ENCODE measurements at regions not wholly inside any gene's neighbourhood (a gene's known extent, or its start where the extent isn't known, plus 50 kb on each side); places are given as distances from the start of the nearest gene placed in this dataset.

DNA sequence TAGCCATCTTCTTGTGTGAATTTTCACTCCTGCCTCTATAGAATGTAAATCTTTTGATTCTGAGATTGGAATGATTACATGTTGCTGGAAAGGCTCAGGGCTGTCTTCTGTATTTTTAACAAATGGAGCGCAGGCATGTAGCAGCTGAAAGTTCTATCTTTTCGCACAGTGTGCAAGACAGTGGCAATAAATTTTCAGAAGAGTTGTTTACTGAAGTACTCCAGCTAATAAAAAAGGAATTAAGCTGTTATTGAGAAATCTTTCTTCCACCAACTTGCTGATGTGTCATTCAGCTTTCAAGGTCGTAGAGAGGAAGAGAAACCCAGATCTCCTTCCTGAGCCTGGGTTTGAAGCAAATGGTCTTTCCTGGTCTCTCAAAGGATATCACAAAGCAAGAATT is 122.0 kb upstream of the PUDP start:
- FAIRE-seq: no peak

DNA sequence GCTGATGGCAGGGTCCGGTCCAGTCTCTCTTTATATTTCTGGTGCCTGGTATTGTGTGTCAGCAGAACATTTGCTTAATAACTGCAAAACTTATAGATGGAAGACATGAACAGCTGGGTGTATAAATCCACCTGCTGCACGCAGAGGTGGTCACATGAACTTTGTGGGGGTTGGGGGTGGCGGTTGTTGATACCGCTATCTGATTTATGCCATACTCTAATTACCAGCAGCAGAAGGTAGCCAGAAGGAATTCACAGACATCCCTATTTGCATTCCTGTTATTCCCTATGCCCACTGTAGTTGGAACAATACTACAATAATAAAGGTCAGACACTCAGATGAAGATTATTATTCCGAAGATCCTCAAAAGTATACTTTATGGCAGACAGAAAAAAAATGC is 121.6 kb upstream of the PUDP start:
- no peak for FAIRE-seq

DNA sequence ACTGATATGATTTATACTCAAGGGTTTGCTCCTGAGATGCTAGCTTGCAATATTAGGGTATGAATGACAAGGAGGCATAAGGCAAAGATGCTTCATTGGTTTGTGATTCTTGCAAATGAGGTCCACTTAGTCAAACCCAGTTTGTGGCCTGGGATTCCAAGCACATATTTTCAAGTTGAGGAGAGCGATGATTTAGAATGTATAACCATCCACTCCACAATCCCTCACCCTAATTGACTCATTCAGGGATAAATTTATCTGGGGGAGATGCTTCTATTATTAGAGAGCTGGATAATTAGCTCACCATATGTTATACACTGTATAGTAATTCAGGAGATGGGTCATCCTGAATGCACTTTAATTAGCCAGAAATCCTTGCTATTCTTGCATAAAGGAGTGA is 118.3 kb upstream of the PUDP start:
- FAIRE-seq: no peak

DNA sequence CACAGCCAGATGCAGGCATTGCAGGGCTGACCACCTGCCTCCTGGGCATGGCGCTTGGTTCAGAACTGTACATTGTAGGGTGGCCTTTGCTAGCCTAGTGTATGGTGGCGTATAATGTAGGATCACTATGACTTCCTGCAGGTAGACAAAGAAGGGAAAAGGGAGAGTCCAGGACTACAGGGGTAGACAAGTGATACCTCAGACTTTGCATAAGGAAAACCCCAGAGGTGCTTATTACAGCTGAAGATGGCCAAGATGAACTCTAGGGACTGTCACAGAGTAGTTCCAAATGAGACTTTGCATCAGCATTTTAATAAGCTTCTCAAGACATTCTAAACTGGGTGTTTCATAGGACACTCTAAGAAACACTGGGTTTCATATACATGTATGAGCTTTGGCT is 116.4 kb upstream of the PUDP start:
- no peak for FAIRE-seq

DNA sequence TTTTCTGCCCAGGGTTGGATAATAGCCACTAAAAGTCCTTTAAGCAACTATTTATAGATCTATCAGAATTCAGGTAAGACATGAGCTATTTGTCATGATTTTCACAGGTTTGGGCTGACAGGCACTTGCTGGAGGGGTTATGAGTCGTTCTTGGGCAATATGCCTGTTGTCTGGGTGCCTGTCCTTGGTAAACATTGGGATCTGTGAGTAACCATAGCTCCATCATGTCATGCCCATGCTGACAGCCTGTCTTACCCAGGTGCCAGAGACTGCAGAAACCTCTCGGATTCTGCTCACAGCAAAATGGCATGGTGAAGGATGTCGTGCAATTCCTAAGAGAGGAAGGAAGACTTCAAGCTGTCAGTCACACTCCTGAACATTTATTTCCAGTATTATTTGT is 116.0 kb upstream of the PUDP start:
- FAIRE-seq: no peak

DNA sequence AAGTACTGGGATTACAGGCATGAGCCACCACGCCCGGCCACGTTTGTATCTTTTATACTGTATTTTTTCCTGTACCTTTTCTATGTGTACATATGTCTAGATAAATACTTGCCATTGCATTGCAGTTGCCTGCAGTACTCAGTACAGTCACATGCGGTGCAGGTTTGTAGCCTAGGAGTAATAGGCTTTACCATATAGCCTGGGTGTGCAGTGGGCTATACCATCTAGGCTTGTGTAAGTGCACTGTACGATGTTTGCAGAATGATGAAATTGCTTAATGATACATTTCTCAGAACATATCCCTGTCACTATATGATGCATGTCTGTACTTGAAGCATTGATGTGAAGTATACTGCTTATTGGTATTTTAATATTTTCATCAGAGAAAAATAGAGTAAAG is 115.4 kb upstream of the PUDP start:
- no peak for FAIRE-seq

DNA sequence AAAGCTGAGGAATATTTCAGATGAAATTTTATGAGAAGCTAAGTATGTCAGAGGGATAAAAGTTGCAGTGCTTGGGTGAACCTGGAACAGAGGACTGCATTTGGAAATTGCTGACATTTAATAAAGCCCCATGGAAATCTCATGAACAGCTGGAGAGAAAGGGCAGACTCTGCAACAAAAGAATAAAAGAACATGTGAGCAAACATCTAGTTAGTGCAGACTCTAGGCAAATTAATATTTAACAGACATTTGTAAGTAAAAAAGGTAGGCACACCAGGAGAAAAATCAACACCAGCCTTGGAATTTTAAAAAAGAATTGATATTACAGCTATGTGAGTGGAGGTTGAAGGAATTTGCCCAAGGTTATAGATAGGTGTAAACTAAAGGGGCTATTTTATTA is 114.6 kb upstream of the PUDP start:
- no peak for FAIRE-seq

DNA sequence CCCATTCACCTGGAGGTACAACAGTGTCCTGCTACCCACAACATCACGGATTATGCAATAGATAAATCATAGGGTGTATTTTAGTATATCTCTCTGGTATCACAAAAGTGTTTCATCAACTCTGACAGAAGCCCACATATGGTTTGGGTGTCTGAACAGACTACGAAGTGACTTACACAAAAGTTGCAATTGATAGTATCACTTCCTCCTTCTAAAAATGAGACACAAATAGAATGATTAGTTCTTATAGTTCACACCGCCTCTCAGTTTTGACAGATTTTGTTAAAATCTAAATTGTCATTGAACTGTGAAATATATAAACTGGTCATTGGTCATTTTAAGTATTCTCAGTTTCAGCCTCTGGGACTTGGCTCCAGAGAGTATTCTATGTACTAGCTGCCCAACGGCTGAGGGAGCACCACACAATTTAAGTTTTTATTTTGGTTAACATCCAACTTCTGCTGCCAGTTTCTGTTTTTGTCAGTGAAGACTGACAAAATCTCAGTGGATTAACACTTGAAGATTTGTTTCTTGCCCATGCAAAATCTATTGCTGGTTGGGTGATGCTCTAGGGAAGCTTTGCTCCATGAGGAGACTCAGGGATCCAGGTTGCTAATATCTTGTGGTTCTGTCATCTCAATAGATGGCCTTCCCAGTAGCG is 113.8 kb upstream of the PUDP start:
- no peak for FAIRE-seq

DNA sequence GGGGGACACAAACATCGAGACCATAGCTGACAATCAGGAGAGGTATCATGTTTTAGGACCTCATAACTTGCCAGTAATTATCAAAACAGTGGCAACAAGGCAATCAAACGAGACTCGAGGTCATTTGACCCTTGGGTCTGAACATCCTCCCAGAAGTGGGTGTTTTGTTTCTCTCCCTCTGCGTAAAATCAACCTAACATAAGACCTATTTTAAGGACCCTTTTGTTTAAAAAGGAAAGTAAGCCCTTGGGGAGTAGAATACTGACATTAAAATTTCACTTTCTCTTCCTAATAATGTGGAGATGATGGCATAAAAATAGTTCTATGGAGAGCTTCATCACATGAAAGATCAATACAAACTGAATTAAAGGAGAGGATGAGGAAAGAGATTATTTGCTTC is 106.2 kb upstream of the PUDP start:
- FAIRE-seq: no peak

DNA sequence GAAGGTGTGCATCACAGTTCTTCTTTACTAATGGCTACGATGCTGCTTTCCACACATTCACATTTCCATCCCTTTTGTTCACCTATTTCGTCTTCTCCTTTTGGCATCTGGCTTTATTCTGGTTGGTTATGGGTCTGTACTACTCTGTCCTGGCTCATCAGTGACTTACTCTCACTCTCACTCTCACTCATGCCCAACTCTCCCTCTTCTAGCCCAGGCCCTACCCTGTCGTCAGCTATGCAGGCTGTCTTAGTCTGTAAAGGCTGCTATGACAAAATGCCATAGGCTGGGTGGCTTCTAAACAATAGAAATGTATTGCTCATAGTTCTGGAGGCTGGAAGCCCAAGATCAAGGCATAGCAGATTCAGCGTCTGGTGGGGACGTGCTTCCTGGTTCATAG is 105.6 kb upstream of the PUDP start:
- FAIRE-seq: no peak

DNA sequence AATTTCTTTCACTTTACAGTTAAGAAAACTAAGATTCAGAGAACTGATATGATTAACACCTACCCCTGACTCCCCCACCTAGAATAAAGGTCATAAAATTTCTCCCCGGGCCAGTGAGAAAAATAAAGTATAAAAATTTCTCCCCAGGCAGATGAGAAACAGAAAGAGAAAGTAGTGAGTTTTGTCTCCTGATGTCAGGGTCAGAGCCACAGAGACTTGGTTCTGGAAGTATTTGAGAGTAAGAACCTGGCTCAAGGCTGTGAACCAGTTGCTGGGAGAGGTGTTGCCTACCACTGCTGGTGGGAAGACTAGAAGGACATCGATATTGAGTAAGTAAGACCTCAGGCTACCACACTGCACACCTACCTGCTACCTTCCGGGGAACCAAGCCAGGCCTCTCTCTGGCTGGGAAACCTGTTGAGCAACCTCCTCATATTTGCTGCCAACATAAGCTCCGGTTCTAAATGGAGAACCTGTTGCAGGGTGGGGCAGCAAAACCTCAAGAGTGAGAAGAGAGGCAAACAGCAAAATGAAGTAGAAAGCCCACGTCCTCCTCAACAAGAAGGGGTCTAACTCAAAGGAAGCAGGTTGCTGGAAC is 104.2 kb upstream of the PUDP start:
- FAIRE-seq: no peak

DNA sequence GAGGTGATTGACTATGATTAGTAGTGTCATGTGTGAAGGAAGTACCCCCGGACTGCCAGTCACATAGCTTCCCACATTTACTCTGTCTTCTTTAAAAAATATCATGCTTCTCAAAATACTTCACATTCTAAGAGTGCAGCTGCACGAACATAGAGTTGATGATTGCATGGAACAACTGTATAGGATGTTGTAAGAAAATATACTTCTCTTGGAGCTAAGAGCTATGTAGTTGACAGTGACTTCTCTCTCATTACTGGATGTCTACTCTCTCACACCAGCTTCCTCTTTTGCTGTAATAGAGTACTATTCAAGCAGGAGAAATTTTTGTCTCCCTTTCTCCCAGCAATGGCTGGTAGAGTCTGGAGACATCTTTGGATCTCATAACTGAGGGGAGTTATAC is 99.4 kb upstream of the PUDP start:
- no peak for FAIRE-seq

DNA sequence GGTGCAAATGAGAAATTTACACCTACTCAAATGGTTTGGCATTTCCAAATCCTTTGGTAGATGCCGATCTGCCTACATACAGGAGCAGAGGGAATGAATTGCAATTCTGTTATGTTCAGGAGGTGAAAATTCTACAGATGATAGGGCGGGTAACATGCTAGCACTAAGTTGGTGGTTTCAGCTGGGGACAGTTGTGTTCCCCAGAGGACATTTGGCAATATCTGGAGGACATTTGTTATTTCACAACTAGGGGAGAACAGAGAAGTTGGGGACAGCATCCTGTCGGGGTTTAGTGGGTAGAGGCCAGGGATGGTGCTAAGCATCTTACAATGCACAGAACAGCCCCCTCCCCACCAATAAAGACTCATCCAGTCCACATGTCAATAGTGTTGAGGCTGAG is 96.5 kb upstream of the PUDP start:
- no peak for FAIRE-seq

DNA sequence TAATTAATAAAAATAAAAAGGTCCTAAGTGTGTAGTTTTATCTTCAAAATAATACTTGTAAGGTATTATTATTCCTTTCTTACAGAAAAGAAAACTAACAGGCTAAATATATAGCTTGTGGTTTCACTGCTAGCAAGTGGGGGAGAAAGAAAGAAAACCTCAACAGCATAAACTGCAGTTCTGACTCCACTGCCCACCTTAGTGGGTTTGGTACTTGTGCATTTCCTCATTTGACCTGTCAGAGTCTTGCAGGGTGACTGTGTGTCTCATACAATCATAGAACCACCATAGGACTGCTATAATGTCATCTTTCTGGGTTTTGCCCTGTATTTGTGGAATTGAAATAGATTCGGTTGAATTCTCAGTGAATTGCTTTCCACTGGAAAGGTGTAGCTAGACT is 94.7 kb upstream of the PUDP start:
- FAIRE-seq: no peak

DNA sequence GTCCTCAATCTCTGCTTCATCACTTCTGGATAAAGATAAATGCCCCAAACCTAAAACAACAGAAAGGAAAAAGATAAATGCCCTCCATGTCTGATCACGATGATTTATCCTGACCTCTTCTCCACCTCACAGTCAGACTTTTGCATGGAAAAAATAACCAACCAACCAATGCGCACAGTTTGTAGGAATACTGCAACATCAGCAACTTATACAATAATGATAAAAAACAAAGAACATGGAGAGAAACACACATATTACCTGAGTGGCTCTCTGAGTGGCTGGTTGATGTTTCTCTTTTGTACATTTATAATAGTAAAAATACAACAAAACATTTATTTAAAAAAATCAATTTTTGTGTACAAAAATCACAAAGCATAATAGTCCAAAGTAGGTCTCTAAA is 93.0 kb upstream of the PUDP start:
- no peak for FAIRE-seq

DNA sequence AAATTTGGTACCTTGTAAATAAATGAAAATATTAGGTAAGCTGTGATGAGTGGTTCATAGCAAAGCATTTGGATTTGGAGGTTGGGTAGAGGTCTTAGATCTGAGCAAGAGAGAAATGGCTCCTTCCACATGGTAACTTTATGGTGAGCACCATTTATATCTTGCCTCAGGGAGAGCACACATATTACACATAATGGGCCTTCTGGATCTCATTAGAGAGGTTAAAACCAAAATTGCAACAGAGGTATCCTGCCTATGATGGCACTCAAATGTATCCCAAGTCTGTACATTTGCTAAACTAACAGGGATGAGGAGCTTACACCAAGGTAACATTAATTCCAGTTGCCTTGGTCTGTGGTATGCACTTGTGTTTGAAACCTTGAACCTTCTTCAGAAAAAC is 87.1 kb upstream of the PUDP start:
- no peak for FAIRE-seq

DNA sequence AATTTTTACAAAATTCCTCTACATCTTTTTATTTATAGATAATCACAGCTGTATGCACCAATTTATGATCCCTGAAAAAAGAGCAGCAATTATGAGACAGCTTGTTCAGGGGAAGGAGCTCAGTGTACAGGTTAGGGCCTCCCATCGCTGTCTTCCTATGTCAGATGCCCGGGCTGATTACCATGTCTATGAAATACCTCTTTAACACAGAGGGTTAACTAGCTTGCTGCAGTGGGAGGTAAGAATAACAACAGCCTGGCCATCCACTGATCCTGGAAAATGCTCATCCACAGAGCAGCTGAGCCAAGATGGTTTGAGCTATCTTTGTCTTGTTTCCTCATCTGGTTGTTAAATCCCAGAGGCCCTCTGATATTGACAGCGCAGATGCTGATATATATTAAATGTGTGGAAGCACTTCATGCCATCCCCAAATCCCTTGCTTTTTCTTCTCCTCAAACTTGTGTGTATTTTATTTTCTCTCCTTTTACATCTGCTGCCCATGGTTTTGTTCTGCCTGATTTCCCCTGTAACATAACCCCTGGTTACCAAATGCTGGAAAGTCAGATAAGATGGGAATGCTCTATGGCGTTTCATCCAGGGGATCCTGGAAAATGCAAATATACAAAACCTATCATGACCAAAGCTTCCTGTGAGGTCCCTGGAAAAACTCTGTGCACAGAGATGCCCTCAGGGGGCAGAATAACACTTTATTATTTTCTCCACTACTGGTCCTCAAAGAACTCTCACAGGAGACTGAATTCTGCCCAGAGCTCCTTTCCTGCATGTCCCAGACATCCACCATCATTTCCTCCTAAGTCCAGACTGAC is 85.8 kb upstream of the PUDP start:
- FAIRE-seq: no peak

DNA sequence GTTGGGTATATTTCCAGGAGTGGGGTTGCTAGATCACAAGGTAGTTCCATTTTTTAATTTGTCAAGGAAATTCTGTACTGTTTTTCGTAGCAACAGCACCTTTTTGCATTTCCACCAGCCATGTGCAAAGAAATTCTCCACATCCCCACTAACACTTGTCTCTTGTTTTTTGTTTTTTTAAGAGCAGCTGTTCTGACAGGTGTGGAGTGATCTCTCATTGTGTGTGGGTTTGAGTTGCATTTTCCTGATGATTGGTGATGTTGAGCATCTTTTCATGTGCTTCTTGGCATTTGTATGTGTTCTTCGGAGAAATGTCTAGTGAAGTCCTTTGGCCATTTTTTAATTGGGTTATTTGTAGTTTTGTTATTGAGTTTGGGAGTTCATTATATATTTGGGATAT is 80.3 kb upstream of the PUDP start:
- no peak for FAIRE-seq

DNA sequence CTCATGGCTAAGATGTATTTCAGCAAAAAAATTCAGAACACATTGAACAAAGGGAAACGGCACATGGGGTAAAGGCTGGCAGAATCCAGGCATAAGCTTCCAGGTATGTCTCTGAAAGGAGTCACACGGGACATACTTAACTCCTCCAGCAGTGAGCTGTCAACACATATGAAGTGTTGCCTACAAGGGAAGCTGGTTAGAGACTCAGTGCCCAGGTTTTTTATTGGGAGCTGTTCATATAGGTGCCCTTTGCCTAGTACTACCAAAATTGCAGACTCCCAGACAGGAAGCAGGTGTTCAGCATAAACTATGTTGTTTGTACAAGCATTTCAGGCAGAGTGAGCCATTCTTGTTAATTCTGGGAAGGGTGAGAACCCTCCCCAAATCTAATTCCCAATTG is 77.4 kb upstream of the PUDP start:
- no peak for FAIRE-seq

DNA sequence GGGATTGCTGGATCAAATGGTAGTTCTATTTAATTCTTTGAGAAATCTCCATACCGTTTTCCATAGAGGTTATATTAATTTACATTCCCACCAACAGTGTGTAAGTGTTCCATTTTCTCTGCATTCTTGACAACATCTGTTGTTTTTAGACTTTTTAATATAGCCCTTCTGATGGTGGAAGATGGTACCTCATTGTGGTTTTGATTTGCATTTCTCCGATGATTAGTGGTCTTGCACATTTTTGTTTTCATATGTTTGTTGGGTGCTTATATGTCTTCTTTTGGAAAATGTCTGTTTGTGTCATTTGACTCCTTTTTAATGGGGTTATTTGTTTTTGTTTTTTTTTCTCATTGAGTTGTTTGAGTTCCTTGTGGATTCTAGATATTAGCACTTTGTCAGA is 75.3 kb upstream of the PUDP start:
- FAIRE-seq: no peak

DNA sequence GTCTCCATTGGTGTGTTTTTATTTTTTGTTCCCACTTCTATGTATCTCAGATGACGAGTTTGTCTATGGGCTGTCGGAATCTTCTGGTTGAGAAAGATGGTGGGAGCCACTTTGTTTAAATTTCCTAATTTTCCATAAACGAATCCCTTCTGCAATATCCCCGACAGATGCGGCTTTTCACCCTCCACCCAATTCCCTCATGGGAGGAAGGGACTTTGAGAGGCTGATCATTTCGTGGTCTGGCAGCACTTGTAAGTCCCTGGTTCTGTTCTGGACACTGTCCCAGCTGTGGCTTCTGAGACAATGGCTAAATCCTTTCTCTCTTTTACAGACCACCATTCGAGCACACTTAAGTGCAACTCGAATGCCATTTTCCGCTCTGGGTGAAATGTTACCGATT is 72.2 kb upstream of the PUDP start:
- no peak for FAIRE-seq

DNA sequence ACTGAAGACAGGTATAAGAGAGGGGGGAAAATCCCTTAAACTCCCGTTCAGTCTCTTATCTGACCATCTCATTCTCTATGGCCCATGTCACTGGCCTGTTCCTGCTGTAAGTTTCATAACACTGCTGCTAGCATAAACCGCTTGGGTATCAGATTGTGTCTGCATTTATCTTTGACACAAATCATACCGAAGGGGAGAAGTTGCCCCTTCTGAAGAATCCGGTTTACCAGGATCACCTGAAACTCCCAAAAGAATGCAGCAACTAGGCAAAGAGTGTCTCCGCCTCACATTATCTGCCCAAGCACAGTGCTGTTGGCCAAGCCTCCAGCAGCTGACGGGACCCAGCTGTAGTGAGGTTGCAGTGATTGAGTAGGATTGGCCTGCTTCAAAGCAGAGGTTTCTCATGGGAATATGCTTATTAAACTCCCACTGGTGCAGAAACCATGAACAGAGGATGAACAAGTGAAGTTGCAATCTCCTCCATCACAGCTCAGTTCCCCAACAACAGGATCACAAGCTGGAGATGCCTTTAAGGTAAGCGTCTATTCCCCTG is 71.3 kb upstream of the PUDP start:
- no peak for FAIRE-seq

DNA sequence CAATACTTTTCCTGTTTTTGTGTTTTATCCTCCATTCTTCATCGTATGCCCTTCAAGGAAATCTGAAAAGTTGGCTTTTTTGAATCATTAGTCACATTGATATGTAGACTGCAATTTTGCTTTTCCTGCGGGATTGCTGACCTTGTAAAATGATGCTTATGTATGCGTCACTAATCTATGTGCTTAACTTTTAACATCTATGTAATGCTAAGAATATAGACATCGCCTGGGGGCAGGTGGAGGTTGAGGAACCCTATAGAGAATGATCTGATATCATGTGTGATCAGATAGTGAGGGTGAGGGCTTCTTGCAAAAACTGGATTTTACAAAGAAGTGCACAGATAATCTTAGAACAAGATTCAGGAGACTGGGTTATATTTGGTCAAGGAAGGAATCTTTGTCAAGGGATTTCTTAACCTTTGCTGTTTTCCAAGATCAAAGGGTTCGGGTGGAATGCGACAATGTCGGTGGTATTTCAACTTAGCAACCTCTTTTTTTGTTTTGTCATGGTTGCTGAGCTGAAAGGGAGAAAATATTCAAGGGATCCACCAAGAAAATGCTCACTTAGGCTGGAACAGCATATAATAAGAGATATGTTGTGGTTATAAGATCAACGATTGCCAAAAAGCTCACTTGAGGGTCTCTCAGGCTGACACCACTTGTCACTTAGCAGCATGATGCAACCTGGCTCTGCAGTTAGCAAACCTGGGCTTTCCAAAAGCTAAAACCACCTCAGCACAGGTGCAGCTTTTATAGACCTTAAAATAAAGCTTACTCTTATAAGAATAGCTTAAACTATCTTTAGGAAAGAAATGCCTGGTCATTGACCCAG is 70.6 kb upstream of the PUDP start:
- no peak for FAIRE-seq
